Vagina (tissue), 2 donors: ENCODE measurements at regions not wholly inside any gene's neighbourhood (a gene's known extent, or its start where the extent isn't known, plus 50 kb on each side); places are given as distances from the start of the nearest gene placed in this dataset.

Experiments used
- POLR2A ChIP-seq, 2 donors: fragments of 450-650 bp; IDR thresholded peaks; one replicate each; pipeline ENCODE4 v1.6.1; 2017; ENCODE audit warnings: antibody characterized with exemption in 2 of 2, mild to moderate bottlenecking in 2 of 2, moderate library complexity in 2 of 2
- TF ChIP-seq, protein P1 (sequence below), 3 experiments: fragments of 450-650 bp in 2 of 3; fragments of 200-600 bp in 1 of 3; sonication (generic) in 1 of 3; IDR thresholded peaks; one replicate each; pipeline ENCODE4 v1.5.1; 2017 to 2019; ENCODE audit warnings: antibody characterized with exemption in 3 of 3, mild to moderate bottlenecking in 2 of 3, moderate library complexity in 2 of 3

DNA sequence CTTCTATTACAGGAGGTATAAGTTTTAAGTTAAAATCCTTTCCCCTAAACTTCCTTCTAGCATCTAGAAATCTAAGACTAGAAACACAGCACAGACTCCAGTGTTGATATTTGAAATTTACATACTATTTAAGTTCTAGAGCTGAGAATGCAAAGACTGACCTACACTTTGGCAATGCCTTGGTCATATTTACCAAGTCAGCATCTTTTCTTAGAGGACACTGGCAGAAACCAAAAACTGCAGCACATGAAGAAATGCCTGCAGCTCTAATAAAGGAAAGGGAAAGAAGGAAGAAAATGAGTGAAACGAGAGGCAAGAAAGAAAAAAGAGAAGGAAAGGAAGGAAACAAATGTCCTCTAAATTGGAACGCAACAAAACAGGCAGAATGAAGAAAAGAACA is 443.7 kb upstream of the RASGEF1B start:
- TF ChIP-seq, protein P1, sequence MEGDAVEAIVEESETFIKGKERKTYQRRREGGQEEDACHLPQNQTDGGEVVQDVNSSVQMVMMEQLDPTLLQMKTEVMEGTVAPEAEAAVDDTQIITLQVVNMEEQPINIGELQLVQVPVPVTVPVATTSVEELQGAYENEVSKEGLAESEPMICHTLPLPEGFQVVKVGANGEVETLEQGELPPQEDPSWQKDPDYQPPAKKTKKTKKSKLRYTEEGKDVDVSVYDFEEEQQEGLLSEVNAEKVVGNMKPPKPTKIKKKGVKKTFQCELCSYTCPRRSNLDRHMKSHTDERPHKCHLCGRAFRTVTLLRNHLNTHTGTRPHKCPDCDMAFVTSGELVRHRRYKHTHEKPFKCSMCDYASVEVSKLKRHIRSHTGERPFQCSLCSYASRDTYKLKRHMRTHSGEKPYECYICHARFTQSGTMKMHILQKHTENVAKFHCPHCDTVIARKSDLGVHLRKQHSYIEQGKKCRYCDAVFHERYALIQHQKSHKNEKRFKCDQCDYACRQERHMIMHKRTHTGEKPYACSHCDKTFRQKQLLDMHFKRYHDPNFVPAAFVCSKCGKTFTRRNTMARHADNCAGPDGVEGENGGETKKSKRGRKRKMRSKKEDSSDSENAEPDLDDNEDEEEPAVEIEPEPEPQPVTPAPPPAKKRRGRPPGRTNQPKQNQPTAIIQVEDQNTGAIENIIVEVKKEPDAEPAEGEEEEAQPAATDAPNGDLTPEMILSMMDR (IDR thresholded peaks at IDR 0.05) = no peak
- no peak for TF ChIP-seq POLR2A (IDR thresholded peaks at IDR 0.05)
